ENCODE measurements at regions not wholly inside any gene's neighbourhood (a gene's known extent, or its start where the extent isn't known, plus 50 kb on each side); places are given as distances from the start of the nearest gene placed in this dataset.

DNA sequence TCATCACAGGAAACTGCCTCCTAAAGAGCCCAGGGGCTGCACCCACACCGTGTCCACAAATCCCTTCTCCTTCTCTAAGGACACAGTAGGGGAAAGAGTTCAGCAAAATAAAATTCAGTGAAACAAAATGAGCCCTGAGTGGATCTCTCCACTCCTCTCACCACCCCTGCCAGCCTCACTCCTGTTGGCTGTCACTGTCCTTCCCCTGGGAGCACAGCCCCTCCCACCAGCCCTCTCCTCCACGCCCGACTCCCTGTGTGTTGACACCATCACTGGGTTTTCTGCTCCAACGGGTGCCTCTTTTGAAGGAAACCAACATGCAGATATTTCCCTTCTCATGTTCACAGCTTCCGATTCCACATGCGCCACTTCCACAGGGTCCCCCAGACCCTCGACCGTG, 356.2 kb downstream of the AJAP1 start:
- Mint-ChIP-seq H3K4me1 (ENCODE audit: low read depth) (no peaks in the 10 kb centered on the region), H3K4me3 (no peak overlapping the region), H3K9me3 (ENCODE audit: low read depth) (no peaks in the 10 kb centered on the region), H3K27me3 (peaks cover 2% of the 10 kb centered on the region), H3K27ac (no peak overlapping the region), H3K36me3 (no peaks in the 10 kb centered on the region)

DNA sequence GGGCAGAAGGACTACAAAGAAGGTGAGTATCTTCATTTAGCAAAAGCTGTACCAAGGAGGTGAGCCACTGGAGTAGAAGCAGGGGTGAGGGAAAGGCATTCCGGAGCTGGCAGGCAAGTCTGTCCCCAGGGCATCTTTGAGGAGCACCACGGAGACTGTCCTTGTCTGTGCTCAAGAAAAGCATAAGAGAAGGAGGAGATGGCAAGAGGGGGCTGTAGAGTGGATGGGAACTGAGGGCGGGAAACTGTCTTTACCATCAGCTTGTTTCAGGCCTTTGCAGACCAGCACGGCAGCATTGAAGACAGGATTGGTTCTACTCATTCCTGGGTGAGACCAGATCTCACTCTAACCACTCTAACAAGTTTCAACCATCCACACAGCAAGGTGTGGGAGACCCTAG, 355.8 kb downstream of the AJAP1 start:
- H3K9me3 Mint-ChIP-seq (ENCODE audit: low read depth), result no peaks in the 10 kb centered on the region
- H3K4me3 Mint-ChIP-seq, result no peak overlapping the region
- H3K36me3 Mint-ChIP-seq, result no peaks in the 10 kb centered on the region
- peaks cover 2% of the 10 kb centered on the region for H3K27me3 Mint-ChIP-seq
- H3K27ac Mint-ChIP-seq, result no peak overlapping the region
- H3K4me1 Mint-ChIP-seq (ENCODE audit: low read depth), result no peaks in the 10 kb centered on the region

DNA sequence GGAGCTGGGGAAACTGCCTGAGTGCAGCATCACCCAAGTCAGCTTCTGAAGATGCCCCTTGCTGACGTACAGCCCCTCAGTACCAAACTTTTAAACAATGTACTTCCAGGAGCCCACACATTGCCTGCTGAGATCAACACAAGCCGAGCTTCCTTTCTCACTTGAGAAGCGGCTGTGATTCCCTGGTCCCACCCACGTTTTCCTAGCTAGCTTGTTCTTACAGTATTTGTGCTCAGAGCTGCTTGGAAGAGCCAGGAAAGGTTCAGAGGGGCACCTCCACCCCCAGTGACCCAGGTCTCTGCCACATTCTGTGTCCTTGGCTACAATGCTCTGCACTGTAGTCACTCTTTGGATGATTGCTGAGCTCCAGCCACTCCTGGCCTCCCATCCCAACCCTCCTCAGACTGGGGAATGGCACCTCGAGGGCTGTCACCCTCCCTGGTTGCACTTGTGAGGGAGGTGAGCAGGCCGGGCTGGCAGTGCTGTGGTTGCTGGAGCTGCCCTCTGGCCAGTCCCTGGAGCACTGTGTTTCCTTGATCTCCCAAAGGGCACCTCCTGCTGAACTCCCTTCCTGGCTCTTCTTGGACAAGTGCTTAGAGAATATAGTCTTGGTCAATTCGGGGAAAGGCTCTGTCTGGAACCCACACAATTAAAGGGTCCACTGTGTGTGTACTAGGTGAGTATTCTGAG, 355.1 kb downstream of the AJAP1 start:
- H3K27me3 Mint-ChIP-seq, result peaks cover 2% of the 10 kb centered on the region
- H3K27ac Mint-ChIP-seq, result no peak overlapping the region
- no peak overlapping the region for H3K4me3 Mint-ChIP-seq
- no peaks in the 10 kb centered on the region for H3K36me3 Mint-ChIP-seq
- H3K9me3 Mint-ChIP-seq (ENCODE audit: low read depth), result no peaks in the 10 kb centered on the region
- H3K4me1 Mint-ChIP-seq (ENCODE audit: low read depth), result no peaks in the 10 kb centered on the region

DNA sequence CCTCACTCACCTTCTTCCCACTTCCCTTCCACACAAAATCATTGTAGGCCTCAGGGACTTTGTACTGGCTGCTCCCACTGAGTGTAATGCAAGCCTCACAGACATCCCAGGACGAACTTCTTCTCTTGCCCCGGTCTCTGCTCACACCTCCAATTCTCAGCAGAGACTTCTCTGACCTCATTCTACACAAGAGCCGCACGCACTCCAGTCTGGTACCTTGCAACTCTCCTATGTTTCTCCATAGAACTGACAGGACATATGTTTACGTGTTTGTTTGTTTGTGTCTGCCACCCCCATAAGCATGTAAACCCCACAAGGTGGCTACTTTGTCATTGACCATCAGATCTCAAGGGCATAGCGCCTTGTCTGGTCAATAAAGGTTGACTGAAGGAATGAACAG, 350.8 kb downstream of the AJAP1 start:
- no peaks in the 10 kb centered on the region for H3K4me1 Mint-ChIP-seq (ENCODE audit: low read depth)
- no peaks in the 10 kb centered on the region for H3K36me3 Mint-ChIP-seq
- peaks cover 5% of the 10 kb centered on the region for H3K9me3 Mint-ChIP-seq (ENCODE audit: low read depth)
- H3K27ac Mint-ChIP-seq, result no peak overlapping the region
- peaks cover 8% of the 10 kb centered on the region for H3K27me3 Mint-ChIP-seq
- no peak overlapping the region for H3K4me3 Mint-ChIP-seq

DNA sequence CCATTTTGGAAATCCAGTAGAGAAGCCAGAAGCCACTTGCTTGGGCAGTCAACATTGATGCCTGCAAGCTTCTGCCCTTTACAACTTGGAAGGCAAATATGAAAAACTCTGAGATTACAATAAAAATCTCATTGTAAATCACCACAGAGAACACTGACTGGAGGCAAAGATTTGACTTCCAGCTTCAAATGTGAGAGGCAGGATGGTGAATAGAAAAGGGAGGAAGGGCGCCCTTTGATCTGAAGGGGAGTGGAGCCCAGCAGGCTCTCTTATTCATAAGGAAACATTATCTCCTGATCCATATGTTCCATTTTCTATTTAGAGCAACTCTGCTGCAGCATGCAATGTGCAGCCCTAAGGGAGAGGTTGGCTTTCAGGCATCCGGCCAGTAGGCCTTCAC, 348.3 kb downstream of the AJAP1 start:
- Mint-ChIP-seq H3K36me3 (no peaks in the 10 kb centered on the region), H3K4me3 (no peak overlapping the region)

DNA sequence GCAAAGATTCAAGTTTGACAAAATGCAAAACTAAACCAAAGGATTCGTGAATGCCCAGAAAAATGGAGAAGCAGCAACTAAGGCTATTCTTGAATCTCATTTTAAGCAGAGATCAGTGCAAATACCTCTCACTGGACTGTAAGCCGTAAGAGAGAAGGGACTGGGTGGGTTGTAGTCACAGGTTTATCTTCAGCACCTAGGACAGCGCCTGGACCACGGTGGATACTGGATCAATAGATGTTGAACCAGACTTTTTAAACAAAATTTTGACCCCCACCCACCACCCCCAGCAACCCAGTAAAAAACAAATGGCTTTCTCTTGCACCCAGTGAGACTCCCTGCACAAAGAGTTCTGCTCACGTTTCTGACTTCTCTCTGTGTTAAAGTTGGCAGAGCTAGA, 347.1 kb downstream of the AJAP1 start:
- Mint-ChIP-seq H3K27ac (no peak overlapping the region), H3K9me3 (ENCODE audit: low read depth) (peaks cover 5% of the 10 kb centered on the region), H3K4me3 (no peak overlapping the region), H3K4me1 (ENCODE audit: low read depth) (no peaks in the 10 kb centered on the region), H3K36me3 (no peaks in the 10 kb centered on the region), H3K27me3 (peaks cover 11% of the 10 kb centered on the region)

More for the DNA sequence above, 348.3 kb downstream of the AJAP1 start:
- Mint-ChIP-seq H3K9me3 (ENCODE audit: low read depth) (peaks cover 5% of the 10 kb centered on the region), H3K27me3 (peaks cover 10% of the 10 kb centered on the region), H3K4me1 (ENCODE audit: low read depth) (no peaks in the 10 kb centered on the region), H3K27ac (no peak overlapping the region)

DNA sequence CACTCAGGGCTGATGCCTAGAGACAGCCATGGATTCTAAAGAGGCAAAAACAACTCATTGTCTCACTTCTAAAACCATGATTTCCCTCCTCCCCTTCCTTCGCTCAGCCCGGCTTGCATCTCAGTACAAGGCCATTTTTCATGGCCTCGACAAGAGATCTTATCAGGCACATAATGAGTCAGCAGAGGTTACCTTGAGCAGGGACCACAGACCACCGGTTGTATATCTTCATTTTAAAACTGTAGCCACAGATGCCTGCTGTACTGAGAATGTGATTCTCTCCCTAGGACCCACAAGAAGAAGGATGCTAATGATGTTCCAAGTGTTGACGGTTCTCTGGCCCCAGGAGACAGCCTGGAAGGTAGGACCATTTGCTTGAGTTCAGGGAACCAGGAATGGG, 331.9 kb downstream of the AJAP1 start:
- Mint-ChIP-seq H3K27me3 (peaks cover 5% of the 10 kb centered on the region), H3K9me3 (ENCODE audit: low read depth) (peaks cover 5% of the 10 kb centered on the region), H3K27ac (no peak overlapping the region), H3K4me3 (no peak overlapping the region), H3K4me1 (ENCODE audit: low read depth) (no peaks in the 10 kb centered on the region), H3K36me3 (no peaks in the 10 kb centered on the region)

DNA sequence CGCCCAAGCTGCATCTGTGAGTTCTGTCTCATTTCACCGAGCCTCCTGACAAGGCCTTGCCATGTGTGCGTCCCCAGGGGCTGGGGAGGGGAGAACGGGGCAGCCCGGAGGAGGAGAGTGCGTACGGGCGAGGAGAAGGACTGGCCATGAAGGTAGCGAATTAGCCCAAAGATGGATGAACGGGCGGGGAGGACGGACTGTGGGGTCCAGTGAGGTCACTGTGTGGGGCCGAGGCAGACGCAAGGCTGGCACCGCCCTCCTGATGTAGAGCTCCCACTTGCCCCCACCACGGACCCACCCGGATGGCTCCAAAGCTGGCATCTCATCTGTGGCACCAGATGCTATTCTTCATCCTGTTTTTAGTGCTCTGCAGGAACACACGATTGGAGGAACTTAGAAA, 330.4 kb downstream of the AJAP1 start:
- Mint-ChIP-seq H3K4me3 (no peak overlapping the region), H3K9me3 (ENCODE audit: low read depth) (peaks cover 5% of the 10 kb centered on the region), H3K27ac (no peak overlapping the region), H3K36me3 (no peaks in the 10 kb centered on the region), H3K27me3 (peaks cover 6% of the 10 kb centered on the region), H3K4me1 (ENCODE audit: low read depth) (no peaks in the 10 kb centered on the region)

DNA sequence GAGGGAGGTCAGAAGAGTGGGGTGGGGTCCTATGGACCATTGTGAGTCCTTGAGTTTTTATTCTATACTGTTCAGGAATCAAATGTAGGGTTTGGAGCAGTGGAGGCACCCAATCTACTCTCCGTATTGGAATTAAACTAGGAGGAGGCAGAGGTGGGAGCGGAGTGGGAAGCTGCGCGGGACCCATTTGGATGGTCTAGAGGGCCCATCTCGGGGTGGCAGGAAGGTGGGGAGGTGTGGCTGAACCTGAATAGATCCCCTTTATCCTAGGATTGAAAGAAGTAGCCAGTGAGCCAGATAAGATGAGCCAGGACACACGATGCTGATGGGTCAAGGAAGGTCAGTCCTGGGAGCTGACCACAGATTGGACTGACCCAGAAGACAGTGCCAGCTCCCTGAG, 325.8 kb downstream of the AJAP1 start:
- no peak overlapping the region for H3K4me3 Mint-ChIP-seq
- H3K27me3 Mint-ChIP-seq, result peaks cover 6% of the 10 kb centered on the region
- H3K36me3 Mint-ChIP-seq, result no peaks in the 10 kb centered on the region
- peaks cover 5% of the 10 kb centered on the region for H3K9me3 Mint-ChIP-seq (ENCODE audit: low read depth)
- no peak overlapping the region for H3K27ac Mint-ChIP-seq
- H3K4me1 Mint-ChIP-seq (ENCODE audit: low read depth), result no peaks in the 10 kb centered on the region

DNA sequence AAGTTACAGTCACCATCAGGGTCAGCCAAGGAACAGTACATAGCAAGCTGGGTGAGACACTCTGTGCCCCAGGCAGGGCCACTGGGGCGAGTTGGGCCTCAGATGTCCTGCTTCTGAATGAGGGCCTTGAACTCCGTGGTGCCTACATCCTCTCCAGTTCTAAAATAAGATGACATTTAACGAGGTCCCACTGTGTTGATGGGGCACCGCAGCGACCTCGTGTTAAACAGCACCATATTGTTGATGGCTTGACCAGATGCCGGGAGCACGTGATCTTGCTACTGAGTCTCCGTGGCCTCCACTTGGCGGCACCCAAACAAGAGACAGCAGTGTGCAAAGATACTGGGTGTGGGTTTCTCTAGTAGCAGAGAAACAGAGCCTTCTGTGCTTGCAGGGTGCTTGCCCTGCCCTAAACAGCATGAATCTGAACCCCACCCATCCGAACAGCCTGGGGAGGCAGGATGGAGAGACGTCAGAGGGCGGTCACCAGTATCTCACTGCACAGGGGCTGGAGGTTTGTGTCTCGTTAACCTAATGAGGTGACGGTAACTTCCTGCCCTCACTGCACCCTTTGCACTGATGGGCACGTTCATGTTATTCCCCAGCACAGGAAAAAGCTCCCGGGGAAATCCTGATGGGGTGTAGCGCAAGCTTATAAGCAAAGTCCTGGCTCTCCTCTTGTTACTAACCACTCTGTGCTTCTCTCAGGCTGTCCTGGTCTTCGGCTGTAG, 324.4 kb downstream of the AJAP1 start:
- Mint-ChIP-seq H3K27ac (no peak overlapping the region), H3K9me3 (ENCODE audit: low read depth) (peaks cover 3% of the 10 kb centered on the region), H3K36me3 (no peaks in the 10 kb centered on the region), H3K4me1 (ENCODE audit: low read depth) (no peaks in the 10 kb centered on the region), H3K4me3 (no peak overlapping the region), H3K27me3 (peaks cover 6% of the 10 kb centered on the region)

DNA sequence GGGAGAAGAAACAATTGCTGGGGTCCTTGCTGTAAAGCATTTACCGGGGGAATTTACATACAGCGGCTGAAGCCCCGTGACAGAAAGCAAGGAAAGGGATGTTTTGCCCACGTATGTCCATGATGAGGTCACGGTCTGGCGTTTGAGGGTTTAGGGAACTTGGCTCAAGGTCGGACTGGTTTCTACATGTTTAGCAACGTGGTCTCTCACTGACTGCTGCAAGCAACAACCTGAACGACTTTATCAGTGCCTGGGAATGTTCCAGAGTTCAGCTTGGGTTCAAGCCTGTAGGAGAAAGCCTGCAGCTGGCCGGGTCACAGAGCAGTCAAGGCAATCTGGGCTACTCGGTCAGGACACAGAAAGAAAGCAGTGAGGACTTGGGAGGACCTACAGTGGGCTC, 323.3 kb downstream of the AJAP1 start:
- peaks cover 4% of the 10 kb centered on the region for H3K27me3 Mint-ChIP-seq
- no peak overlapping the region for H3K27ac Mint-ChIP-seq
- no peaks in the 10 kb centered on the region for H3K36me3 Mint-ChIP-seq
- H3K9me3 Mint-ChIP-seq (ENCODE audit: low read depth), result no peaks in the 10 kb centered on the region
- H3K4me1 Mint-ChIP-seq (ENCODE audit: low read depth), result no peaks in the 10 kb centered on the region
- no peak overlapping the region for H3K4me3 Mint-ChIP-seq

DNA sequence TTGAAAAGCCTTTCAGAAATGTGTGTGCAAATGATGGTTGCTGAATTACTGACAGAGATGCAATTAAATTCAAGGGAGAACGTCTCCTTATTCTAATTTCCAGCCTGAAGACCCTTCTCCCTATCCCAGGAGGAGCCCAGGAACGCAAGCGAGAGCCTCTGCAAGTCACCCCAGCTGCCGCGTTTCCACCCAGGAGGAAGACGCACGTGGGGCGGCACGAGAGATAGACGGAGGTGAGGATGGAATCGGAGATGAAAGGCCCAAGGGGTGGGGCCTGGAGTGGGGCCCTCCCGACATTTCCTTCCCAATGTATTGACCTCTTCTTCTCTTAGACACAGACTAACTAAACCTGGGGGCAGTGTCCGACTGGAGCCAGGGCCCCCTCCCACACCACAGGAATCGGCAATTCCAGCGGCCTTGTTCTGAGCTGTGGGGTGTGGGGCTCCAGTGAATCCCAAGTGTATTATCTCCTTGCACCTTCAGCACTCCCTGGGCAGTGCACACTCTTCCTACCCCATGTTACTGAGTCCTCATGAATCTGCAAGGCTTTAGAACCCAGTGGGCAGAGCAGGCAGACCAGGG, 322.5 kb downstream of the AJAP1 start:
- Mint-ChIP-seq H3K4me1 (ENCODE audit: low read depth) (no peaks in the 10 kb centered on the region), H3K27ac (no peak overlapping the region), H3K27me3 (peaks cover 4% of the 10 kb centered on the region), H3K9me3 (ENCODE audit: low read depth) (no peaks in the 10 kb centered on the region), H3K36me3 (no peaks in the 10 kb centered on the region), H3K4me3 (no peak overlapping the region)

DNA sequence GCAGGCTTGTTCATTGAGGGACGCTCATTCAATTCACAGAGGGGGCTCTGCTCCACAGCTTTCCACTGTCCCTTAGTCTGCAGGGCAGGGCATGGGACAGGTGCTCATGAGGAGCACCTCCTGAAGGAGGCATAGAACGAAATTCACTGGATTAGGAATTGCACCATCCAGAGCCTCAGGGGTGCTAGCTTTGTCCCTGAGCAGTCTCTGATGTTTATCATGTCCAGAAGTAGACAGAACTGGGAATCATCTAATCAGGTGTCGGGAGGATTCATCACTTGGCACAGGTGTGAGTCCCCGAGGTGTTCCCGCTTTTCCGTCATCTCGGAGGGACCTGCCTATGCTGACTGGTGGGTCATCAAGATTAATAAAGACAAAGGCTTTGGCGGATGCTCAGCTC, 321.4 kb downstream of the AJAP1 start:
- Mint-ChIP-seq H3K27ac (no peak overlapping the region), H3K27me3 (peaks cover 3% of the 10 kb centered on the region), H3K9me3 (ENCODE audit: low read depth) (no peaks in the 10 kb centered on the region)

DNA sequence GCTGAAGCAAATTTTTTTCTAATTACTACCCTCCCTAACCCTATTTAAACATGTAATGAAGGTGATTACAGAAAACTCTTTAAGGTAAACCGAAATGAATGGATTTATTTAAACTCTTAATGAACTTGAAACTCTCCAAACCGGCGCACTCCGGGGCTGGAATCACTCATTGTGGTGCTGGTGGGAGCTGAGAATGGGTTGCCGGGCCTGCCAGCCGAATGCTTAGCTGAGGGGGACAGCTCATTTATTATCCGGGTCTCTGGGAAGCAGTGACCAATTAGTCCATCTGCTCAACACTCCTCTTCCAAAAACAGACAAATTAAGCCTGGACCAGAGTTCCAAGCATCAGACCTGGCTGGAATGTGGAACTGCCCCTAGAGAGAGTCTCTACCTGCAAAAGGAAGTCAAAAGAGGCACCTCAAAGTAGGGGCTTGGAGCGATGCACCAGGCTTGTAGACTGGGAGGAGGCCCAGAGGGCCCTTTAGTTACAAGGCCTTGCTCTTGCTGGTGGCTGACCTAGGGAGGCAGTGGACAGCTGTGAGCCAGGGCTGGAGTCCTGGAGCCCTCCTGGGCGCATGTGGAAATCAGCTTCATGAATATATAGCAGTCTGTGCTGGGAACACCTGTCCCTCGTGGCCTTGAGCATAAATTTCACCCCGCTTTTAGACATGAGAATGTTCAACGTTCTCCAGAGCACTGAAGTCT, 320.7 kb downstream of the AJAP1 start:
- no peak overlapping the region for H3K27ac Mint-ChIP-seq
- no peak overlapping the region for H3K4me3 Mint-ChIP-seq
- no peaks in the 10 kb centered on the region for H3K9me3 Mint-ChIP-seq (ENCODE audit: low read depth)
- peaks cover 2% of the 10 kb centered on the region for H3K27me3 Mint-ChIP-seq
- no peaks in the 10 kb centered on the region for H3K4me1 Mint-ChIP-seq (ENCODE audit: low read depth)
- H3K36me3 Mint-ChIP-seq, result no peaks in the 10 kb centered on the region

More for the DNA sequence above, 321.4 kb downstream of the AJAP1 start:
- no peak overlapping the region for H3K4me3 Mint-ChIP-seq
- H3K36me3 Mint-ChIP-seq, result no peaks in the 10 kb centered on the region
- no peaks in the 10 kb centered on the region for H3K4me1 Mint-ChIP-seq (ENCODE audit: low read depth)

DNA sequence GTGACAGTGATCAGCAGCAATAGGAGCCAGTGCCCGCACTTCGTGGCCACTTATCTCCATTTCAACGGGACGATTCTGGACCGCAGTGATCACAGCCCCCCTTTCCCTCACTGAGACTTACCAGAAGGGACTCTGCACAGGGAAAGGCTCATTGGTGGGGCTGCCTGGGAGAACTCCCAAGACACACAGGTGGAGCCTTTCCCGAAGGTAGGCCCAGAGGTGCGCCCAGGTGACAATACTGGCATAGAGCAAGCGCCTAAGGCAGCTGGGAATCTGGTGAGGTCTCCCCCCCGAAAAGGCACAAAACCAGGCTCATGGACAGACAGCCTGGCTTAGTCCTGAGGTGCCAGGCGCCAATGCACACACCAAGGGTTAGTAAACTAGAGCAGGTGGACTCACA, 318.9 kb downstream of the AJAP1 start:
- Mint-ChIP-seq H3K27ac (no peak overlapping the region), H3K9me3 (ENCODE audit: low read depth) (no peaks in the 10 kb centered on the region), H3K4me3 (no peak overlapping the region), H3K36me3 (no peaks in the 10 kb centered on the region), H3K27me3 (peaks cover 2% of the 10 kb centered on the region), H3K4me1 (ENCODE audit: low read depth) (no peaks in the 10 kb centered on the region)

All from activated naive CD8-positive, alpha-beta T cell (primary cell).